D721Med (cell line): ENCODE measurements at regions not wholly inside any gene's neighbourhood (a gene's known extent, or its start where the extent isn't known, plus 50 kb on each side); places are given as distances from the start of the nearest gene placed in this dataset.

Experiments
- DNase-seq: peaks from one replicate; pipeline ENCODE4 v3.0.0; 2011; ENCODE audit warnings: low spot score; ENCODE audit not compliant: insufficient read length
- FAIRE-seq: peaks from 2 replicates; lab custom pipeline; 2011; peaks lifted over from hg19 to GRCh38; lab: Jason Lieb, UNC
- CTCF ChIP-seq: IDR thresholded peaks from 2 replicates; pipeline ENCODE4 v1.5.1; 2012; ENCODE audit warnings: mild to moderate bottlenecking, control low read depth; ENCODE audit not compliant: insufficient read depth; ENCODE audit errors: missing control alignments

- FAIRE-seq = no peak
- TF ChIP-seq CTCF = no peak
- no peak for DNase-seq
These were observed 118.6 kb upstream of the VCX3B start for GRCh38 chrX:8346060-8346459.

GRCh38 chrX:8346892-8347291 lies 117.7 kb upstream of the VCX3B start:
- no peak for TF ChIP-seq CTCF
- FAIRE-seq = no peak
- DNase-seq = no peak

- FAIRE-seq (no peak), DNase-seq (no peak)
- TF ChIP-seq CTCF = no peak
These were observed 114.7 kb upstream of the VCX3B start for GRCh38 chrX:8349816-8350544.

GRCh38 chrX:8358302-8358701 lies 106.3 kb upstream of the VCX3B start:
- DNase-seq (no peak), FAIRE-seq (no peak)
- no peak for TF ChIP-seq CTCF

- DNase-seq = no peak
- no peak for FAIRE-seq
- peak; percentile 36 for TF ChIP-seq CTCF
These were observed 100.1 kb upstream of the VCX3B start for GRCh38 chrX:8364369-8365141.

GRCh38 chrX:8366481-8366880 lies 98.1 kb upstream of the VCX3B start:
- DNase-seq (no peak), FAIRE-seq (no peak)
- TF ChIP-seq CTCF = no peak
